ENCODE measurements at regions not wholly inside any gene's neighbourhood (a gene's known extent, or its start where the extent isn't known, plus 50 kb on each side); places are given as distances from the start of the nearest gene placed in this dataset.
A peak's percentile ranks its signal among the peaks of the same experiment; 100 is the strongest.

- TF ChIP-seq CTCF (IDR thresholded peaks at IDR 0.05; ENCODE audit: borderline replicate concordance, extremely low read depth, insufficient read depth): no peak
- FAIRE-seq (no peak), DNase-seq (peak in 2 of 5 donors; percentile 3 to 45)
- Histone ChIP-seq H3K4me1 (ENCODE audit: control insufficient read depth in 2 of 3, insufficient read depth in 2 of 3, low read depth in 1 of 3, low read length in 3 of 3) (no peaks in the 10 kb centered on the region), H3K36me3 (ENCODE audit: control insufficient read depth in 2 of 3, insufficient read depth in 3 of 3, low read length in 3 of 3) (no peaks in the 10 kb centered on the region), H3K9ac (ENCODE audit: low read length in 3 of 3) (no peak overlapping the region), H3K9me3 (ENCODE audit: control insufficient read depth in 2 of 3, insufficient read depth in 1 of 3, low read length in 3 of 3) (no peaks in the 10 kb centered on the region), H3K27ac (ENCODE audit: low read depth in 2 of 2, low read length in 2 of 2) (no peak overlapping the region), H3K27me3 (ENCODE audit: control insufficient read depth, insufficient read depth, low read length) (no peaks in the 10 kb centered on the region), H3K4me3 (ENCODE audit: low read length in 3 of 3) (no peak overlapping the region)
- intact Hi-C loops (cut with DNase I): no loop called here
These were observed 116.8 kb upstream of the TBX20 start for GRCh38 chr7:35370687-35371086.

- H3K27ac ChIP-seq (ENCODE audit: low read depth in 2 of 2, low read length in 2 of 2): no peak overlapping the region
- no peaks in the 10 kb centered on the region for H3K9me3 ChIP-seq (ENCODE audit: control insufficient read depth in 2 of 3, insufficient read depth in 1 of 3, low read length in 3 of 3)
- H3K9ac ChIP-seq (ENCODE audit: low read length in 3 of 3): no peak overlapping the region
- H3K4me1 ChIP-seq (ENCODE audit: control insufficient read depth in 2 of 3, insufficient read depth in 2 of 3, low read depth in 1 of 3, low read length in 3 of 3): no peaks in the 10 kb centered on the region
- DNase-seq (peak in 1 of 5 donors; percentile 4), FAIRE-seq (no peak)
- no peaks in the 10 kb centered on the region for H3K36me3 ChIP-seq (ENCODE audit: control insufficient read depth in 2 of 3, insufficient read depth in 3 of 3, low read length in 3 of 3)
- no peaks in the 10 kb centered on the region for H3K27me3 ChIP-seq (ENCODE audit: control insufficient read depth, insufficient read depth, low read length)
- no peak for TF ChIP-seq CTCF (IDR thresholded peaks at IDR 0.05; ENCODE audit: borderline replicate concordance, extremely low read depth, insufficient read depth)
- intact Hi-C loops (cut with DNase I): no loop called here
- no peak overlapping the region for H3K4me3 ChIP-seq (ENCODE audit: low read length in 3 of 3)
These were observed 112.6 kb upstream of the TBX20 start for GRCh38 chr7:35366167-35367155.

GRCh38 chr7:35365523-35365922, 111.6 kb upstream of the TBX20 start:
- Histone ChIP-seq H3K4me1 (ENCODE audit: control insufficient read depth in 2 of 3, insufficient read depth in 2 of 3, low read depth in 1 of 3, low read length in 3 of 3) (no peaks in the 10 kb centered on the region), H3K36me3 (ENCODE audit: control insufficient read depth in 2 of 3, insufficient read depth in 3 of 3, low read length in 3 of 3) (no peaks in the 10 kb centered on the region), H3K9ac (ENCODE audit: low read length in 3 of 3) (no peak overlapping the region), H3K27me3 (ENCODE audit: control insufficient read depth, insufficient read depth, low read length) (no peaks in the 10 kb centered on the region), H3K4me3 (ENCODE audit: low read length in 3 of 3) (no peak overlapping the region), H3K9me3 (ENCODE audit: control insufficient read depth in 2 of 3, insufficient read depth in 1 of 3, low read length in 3 of 3) (no peaks in the 10 kb centered on the region), H3K27ac (ENCODE audit: low read depth in 2 of 2, low read length in 2 of 2) (no peak overlapping the region)
- FAIRE-seq (no peak), DNase-seq (no peak)
- TF ChIP-seq CTCF (IDR thresholded peaks at IDR 0.05; ENCODE audit: borderline replicate concordance, extremely low read depth, insufficient read depth): no peak
- intact Hi-C loops (cut with DNase I): no loop called here
